ENCODE measurements at regions not wholly inside any gene's neighbourhood (a gene's known extent, or its start where the extent isn't known, plus 50 kb on each side); places are given as distances from the start of the nearest gene placed in this dataset.

DNA sequence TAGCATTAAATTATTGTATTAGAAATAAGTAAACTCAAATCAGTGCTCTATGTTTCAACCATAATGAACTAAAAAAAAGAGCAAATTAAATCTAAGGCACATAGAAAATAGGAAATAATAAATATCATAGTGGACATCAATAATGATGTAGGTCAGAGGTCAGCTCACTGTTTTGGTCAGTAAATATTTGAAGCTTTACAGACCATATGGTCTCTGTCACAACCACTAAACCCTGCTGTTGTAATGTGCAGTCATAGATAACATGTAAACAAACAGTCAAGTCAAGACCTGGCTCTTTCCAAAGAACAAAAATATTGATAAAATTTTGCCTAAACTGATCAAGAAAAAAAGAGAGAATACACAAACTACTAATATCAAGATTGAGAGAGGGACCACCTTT, 615.0 kb downstream of the SH2D4B start:
- H3K27ac Mint-ChIP-seq (ENCODE audit: unreplicated experiment): no peak overlapping the region
- H3K36me3 Mint-ChIP-seq (ENCODE audit: unreplicated experiment): no peaks in the 10 kb centered on the region
- H3K9me3 Mint-ChIP-seq (ENCODE audit: unreplicated experiment): no peaks in the 10 kb centered on the region
- TF ChIP-seq, protein P1, sequence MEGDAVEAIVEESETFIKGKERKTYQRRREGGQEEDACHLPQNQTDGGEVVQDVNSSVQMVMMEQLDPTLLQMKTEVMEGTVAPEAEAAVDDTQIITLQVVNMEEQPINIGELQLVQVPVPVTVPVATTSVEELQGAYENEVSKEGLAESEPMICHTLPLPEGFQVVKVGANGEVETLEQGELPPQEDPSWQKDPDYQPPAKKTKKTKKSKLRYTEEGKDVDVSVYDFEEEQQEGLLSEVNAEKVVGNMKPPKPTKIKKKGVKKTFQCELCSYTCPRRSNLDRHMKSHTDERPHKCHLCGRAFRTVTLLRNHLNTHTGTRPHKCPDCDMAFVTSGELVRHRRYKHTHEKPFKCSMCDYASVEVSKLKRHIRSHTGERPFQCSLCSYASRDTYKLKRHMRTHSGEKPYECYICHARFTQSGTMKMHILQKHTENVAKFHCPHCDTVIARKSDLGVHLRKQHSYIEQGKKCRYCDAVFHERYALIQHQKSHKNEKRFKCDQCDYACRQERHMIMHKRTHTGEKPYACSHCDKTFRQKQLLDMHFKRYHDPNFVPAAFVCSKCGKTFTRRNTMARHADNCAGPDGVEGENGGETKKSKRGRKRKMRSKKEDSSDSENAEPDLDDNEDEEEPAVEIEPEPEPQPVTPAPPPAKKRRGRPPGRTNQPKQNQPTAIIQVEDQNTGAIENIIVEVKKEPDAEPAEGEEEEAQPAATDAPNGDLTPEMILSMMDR (IDR thresholded peaks at IDR 0.05): no peak
- no peak overlapping the region for H3K4me3 Mint-ChIP-seq (ENCODE audit: unreplicated experiment)
- no peaks in the 10 kb centered on the region for H3K27me3 Mint-ChIP-seq (ENCODE audit: unreplicated experiment)
- no peak for DNase-seq (ENCODE audit: extremely low spot score, unreplicated experiment)
- no peaks in the 10 kb centered on the region for H3K4me1 Mint-ChIP-seq (ENCODE audit: unreplicated experiment)

DNA sequence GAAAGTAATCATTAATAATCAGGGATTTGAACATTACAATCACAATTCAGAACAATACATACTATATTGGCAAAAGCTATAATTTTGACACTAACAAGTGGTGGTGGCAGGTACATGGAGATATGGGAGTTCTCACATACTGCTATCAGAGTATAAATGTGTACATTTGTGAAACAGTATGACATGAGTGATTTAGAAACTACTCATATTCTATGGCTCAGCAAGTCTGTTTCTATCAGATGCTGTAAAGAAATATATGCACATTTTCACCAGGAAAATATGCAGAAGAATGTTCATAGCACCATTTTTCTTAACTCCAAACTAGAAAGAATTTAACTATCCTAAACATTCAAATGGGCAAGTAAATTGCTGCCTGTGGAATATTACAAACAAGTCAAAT, 620.0 kb downstream of the SH2D4B start:
- Mint-ChIP-seq H3K4me1 (ENCODE audit: unreplicated experiment) (no peaks in the 10 kb centered on the region), H3K27ac (ENCODE audit: unreplicated experiment) (no peak overlapping the region), H3K36me3 (ENCODE audit: unreplicated experiment) (no peaks in the 10 kb centered on the region), H3K9me3 (ENCODE audit: unreplicated experiment) (no peaks in the 10 kb centered on the region), H3K4me3 (ENCODE audit: unreplicated experiment) (no peak overlapping the region), H3K27me3 (ENCODE audit: unreplicated experiment) (no peaks in the 10 kb centered on the region)
- TF ChIP-seq, protein P1 (IDR thresholded peaks at IDR 0.05): no peak
- no peak for DNase-seq (ENCODE audit: extremely low spot score, unreplicated experiment)

DNA sequence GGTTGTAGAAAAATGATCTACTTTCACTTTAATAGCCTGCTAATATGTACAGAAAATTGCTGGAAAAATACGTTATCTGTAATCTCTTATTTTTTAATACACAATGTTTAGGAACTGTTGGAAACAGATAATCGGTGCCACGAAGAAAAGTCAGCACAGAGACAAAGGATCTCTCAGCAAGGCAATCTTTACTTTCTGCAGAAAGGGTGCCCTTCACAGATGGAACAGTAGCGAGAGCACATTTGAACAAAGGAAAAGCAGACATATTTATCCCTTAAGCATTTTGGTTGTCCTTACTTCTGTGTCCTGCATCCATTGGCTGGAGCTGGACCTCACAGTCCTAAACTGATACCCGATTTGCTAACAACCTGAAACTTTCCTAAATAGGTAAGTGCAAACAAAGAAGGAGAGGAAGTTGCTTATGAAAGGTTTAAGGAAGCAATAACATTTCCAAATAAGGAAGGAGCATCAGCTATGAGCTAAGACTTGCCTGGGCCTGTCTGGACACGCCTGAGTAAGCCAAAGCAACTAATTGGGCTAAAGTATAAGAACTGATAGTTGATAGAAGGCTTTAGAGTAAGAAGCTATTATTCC, 640.0 kb downstream of the SH2D4B start:
- Mint-ChIP-seq H3K4me1 (ENCODE audit: unreplicated experiment) (no peaks in the 10 kb centered on the region), H3K27ac (ENCODE audit: unreplicated experiment) (no peak overlapping the region), H3K27me3 (ENCODE audit: unreplicated experiment) (no peaks in the 10 kb centered on the region), H3K9me3 (ENCODE audit: unreplicated experiment) (peaks cover 17% of the 10 kb centered on the region), H3K4me3 (ENCODE audit: unreplicated experiment) (no peak overlapping the region), H3K36me3 (ENCODE audit: unreplicated experiment) (no peaks in the 10 kb centered on the region)
- no peak for DNase-seq (ENCODE audit: extremely low spot score, unreplicated experiment)
- TF ChIP-seq, protein P1 (IDR thresholded peaks at IDR 0.05): no peak

DNA sequence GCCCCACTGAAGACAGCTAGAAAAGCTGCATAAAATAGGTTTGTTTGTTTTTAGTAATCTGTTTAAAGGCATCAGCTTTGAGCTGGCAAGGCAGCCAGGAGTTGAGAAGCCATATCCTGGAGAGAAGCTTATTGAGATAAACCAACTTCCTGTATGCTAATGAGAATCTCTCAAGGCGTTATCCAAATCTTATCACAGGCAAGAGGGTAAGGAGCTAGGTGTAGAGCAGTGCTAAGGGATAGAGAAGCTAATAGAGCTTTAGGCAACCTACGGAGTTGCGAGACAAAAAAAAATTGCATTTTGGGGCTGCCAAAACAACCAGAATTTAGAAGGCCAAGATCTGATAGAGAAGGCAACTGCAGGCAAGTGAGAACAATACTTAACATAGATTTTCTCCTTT, 641.6 kb downstream of the SH2D4B start:
- DNase-seq (ENCODE audit: extremely low spot score, unreplicated experiment): no peak
- Mint-ChIP-seq H3K4me3 (ENCODE audit: unreplicated experiment) (no peak overlapping the region), H3K4me1 (ENCODE audit: unreplicated experiment) (no peaks in the 10 kb centered on the region), H3K9me3 (ENCODE audit: unreplicated experiment) (peaks cover 17% of the 10 kb centered on the region), H3K27me3 (ENCODE audit: unreplicated experiment) (no peaks in the 10 kb centered on the region), H3K36me3 (ENCODE audit: unreplicated experiment) (no peaks in the 10 kb centered on the region), H3K27ac (ENCODE audit: unreplicated experiment) (no peak overlapping the region)
- TF ChIP-seq, protein P1 (IDR thresholded peaks at IDR 0.05): no peak

DNA sequence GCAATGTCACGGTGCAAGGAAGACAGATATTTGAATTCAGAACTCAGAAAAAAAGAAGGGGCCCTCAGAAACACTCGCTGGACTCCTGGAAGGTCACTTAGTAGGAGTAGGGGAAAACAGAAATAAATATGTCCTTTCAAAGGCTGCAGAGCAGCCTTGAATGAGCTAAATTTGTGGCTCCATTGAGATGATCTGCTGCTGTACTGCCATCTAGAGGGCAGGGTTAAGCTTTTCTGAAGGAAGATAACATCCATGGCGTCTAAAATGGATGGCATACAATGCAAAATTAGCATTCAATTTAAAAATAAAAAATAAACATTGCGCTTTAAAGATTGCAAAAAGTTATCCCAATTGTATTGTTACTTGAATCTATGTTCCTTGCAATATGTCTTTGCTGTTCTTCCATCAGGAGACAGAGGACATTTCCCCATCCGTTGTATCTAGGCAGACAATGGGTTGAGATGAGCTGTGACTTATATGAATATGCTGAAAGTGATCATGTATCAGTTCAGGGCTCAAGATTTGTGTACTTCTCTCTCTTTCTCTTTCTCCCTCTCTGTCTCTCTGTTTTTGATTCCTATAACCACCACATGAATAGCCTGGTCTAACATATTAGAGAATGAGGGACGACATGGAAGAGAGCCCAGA, 642.2 kb downstream of the SH2D4B start:
- no peak for DNase-seq (ENCODE audit: extremely low spot score, unreplicated experiment)
- no peaks in the 10 kb centered on the region for H3K36me3 Mint-ChIP-seq (ENCODE audit: unreplicated experiment)
- H3K27ac Mint-ChIP-seq (ENCODE audit: unreplicated experiment): no peak overlapping the region
- TF ChIP-seq, protein P1 (IDR thresholded peaks at IDR 0.05): peak; percentile 25
- peaks cover 17% of the 10 kb centered on the region for H3K9me3 Mint-ChIP-seq (ENCODE audit: unreplicated experiment)
- no peak overlapping the region for H3K4me3 Mint-ChIP-seq (ENCODE audit: unreplicated experiment)
- no peaks in the 10 kb centered on the region for H3K27me3 Mint-ChIP-seq (ENCODE audit: unreplicated experiment)
- H3K4me1 Mint-ChIP-seq (ENCODE audit: unreplicated experiment): no peaks in the 10 kb centered on the region

Measured in osteocyte (in vitro differentiated cells).